ENCODE measurements at regions not wholly inside any gene's neighbourhood (a gene's known extent, or its start where the extent isn't known, plus 50 kb on each side); places are given as distances from the start of the nearest gene placed in this dataset.

GRCh38 chr10:10519674-10520073, 498.0 kb upstream of the CELF2 start:
- DNase-seq, result no peak

GRCh38 chr10:10520491-10521385, 496.9 kb upstream of the CELF2 start:
- H3K27ac Mint-ChIP-seq, result peak overlapping the region in 1 of 2 donors; percentile 84
- H3K4me1 Mint-ChIP-seq, result no peaks in the 10 kb centered on the region
- no peaks in the 10 kb centered on the region for H3K9me3 Mint-ChIP-seq
- no peaks in the 10 kb centered on the region for H3K27me3 Mint-ChIP-seq
- no peak overlapping the region for H3K4me3 Mint-ChIP-seq
- ATAC-seq (peak; percentile 94), DNase-seq (peak in 1 of 2 donors; percentile 10)

More at GRCh38 chr10:10519674-10520073, 498.0 kb upstream of the CELF2 start:
- ATAC-seq, result no peak
- Mint-ChIP-seq H3K4me1 (no peaks in the 10 kb centered on the region), H3K27me3 (no peaks in the 10 kb centered on the region), H3K4me3 (no peak overlapping the region), H3K9me3 (no peaks in the 10 kb centered on the region), H3K27ac (no peak overlapping the region)

- Mint-ChIP-seq H3K9me3 (no peaks in the 10 kb centered on the region), H3K27me3 (no peaks in the 10 kb centered on the region), H3K27ac (no peak overlapping the region), H3K4me3 (no peak overlapping the region), H3K4me1 (no peaks in the 10 kb centered on the region)
- DNase-seq (no peak), ATAC-seq (no peak)
Observed at GRCh38 chr10:10526846-10527245, 490.8 kb upstream of the CELF2 start.

GRCh38 chr10:10527861-10528562, 489.7 kb upstream of the CELF2 start:
- H3K27me3 Mint-ChIP-seq, result peaks cover 3% of the 10 kb centered on the region
- no peak overlapping the region for H3K27ac Mint-ChIP-seq
- ATAC-seq, result no peak

GRCh38 chr10:10528563-10528910, 489.1 kb upstream of the CELF2 start:
- no peak overlapping the region for H3K4me3 Mint-ChIP-seq
- H3K27me3 Mint-ChIP-seq, result peaks cover 8% of the 10 kb centered on the region
- ATAC-seq (no peak), DNase-seq (no peak)
- no peak overlapping the region for H3K27ac Mint-ChIP-seq
- no peaks in the 10 kb centered on the region for H3K4me1 Mint-ChIP-seq
- no peaks in the 10 kb centered on the region for H3K9me3 Mint-ChIP-seq

More at GRCh38 chr10:10527861-10528562, 489.7 kb upstream of the CELF2 start:
- DNase-seq, result no peak
- Mint-ChIP-seq H3K4me3 (no peak overlapping the region), H3K9me3 (no peaks in the 10 kb centered on the region), H3K4me1 (no peaks in the 10 kb centered on the region)

- H3K4me1 Mint-ChIP-seq, result no peaks in the 10 kb centered on the region
Observed at GRCh38 chr10:10530313-10530712, 487.4 kb upstream of the CELF2 start.

GRCh38 chr10:10532236-10532635, 485.4 kb upstream of the CELF2 start:
- peaks cover 0 to 7% of the 10 kb centered on the region in 2 donors for H3K9me3 Mint-ChIP-seq
- DNase-seq, result no peak
- ATAC-seq, result no peak
- no peak overlapping the region for H3K4me3 Mint-ChIP-seq
- H3K27me3 Mint-ChIP-seq, result peaks cover 32% of the 10 kb centered on the region
- no peak overlapping the region for H3K27ac Mint-ChIP-seq
- H3K4me1 Mint-ChIP-seq, result no peaks in the 10 kb centered on the region

More at GRCh38 chr10:10530313-10530712, 487.4 kb upstream of the CELF2 start:
- no peak overlapping the region for H3K4me3 Mint-ChIP-seq
- no peaks in the 10 kb centered on the region for H3K9me3 Mint-ChIP-seq
- peaks cover 25% of the 10 kb centered on the region for H3K27me3 Mint-ChIP-seq
- ATAC-seq (no peak), DNase-seq (no peak)
- H3K27ac Mint-ChIP-seq, result no peak overlapping the region

- no peak for DNase-seq
- Mint-ChIP-seq H3K27me3 (peaks cover 32% of the 10 kb centered on the region), H3K4me1 (no peaks in the 10 kb centered on the region), H3K4me3 (no peak overlapping the region), H3K27ac (no peak overlapping the region), H3K9me3 (peaks cover 0 to 7% of the 10 kb centered on the region in 2 donors)
- ATAC-seq, result no peak
Observed at GRCh38 chr10:10532826-10533225, 484.8 kb upstream of the CELF2 start.

GRCh38 chr10:10533437-10533836, 484.2 kb upstream of the CELF2 start:
- DNase-seq (no peak), ATAC-seq (no peak)
- H3K9me3 Mint-ChIP-seq, result peaks cover 0 to 7% of the 10 kb centered on the region in 2 donors
- no peaks in the 10 kb centered on the region for H3K4me1 Mint-ChIP-seq
- peaks cover 32% of the 10 kb centered on the region for H3K27me3 Mint-ChIP-seq
- no peak overlapping the region for H3K4me3 Mint-ChIP-seq
- H3K27ac Mint-ChIP-seq, result no peak overlapping the region

GRCh38 chr10:10538326-10538725, 479.3 kb upstream of the CELF2 start:
- peaks cover 35% of the 10 kb centered on the region for H3K27me3 Mint-ChIP-seq
- peaks cover 0 to 7% of the 10 kb centered on the region in 2 donors for H3K9me3 Mint-ChIP-seq
- H3K27ac Mint-ChIP-seq, result no peak overlapping the region
- ATAC-seq (peak; percentile 20), DNase-seq (no peak)
- H3K4me1 Mint-ChIP-seq, result no peaks in the 10 kb centered on the region
- no peak overlapping the region for H3K4me3 Mint-ChIP-seq

GRCh38 chr10:10540398-10540797, 477.3 kb upstream of the CELF2 start:
- peaks cover 0 to 7% of the 10 kb centered on the region in 2 donors for H3K9me3 Mint-ChIP-seq
- H3K27ac Mint-ChIP-seq, result no peak overlapping the region
- H3K4me1 Mint-ChIP-seq, result no peaks in the 10 kb centered on the region
- H3K4me3 Mint-ChIP-seq, result no peak overlapping the region
- no peak for ATAC-seq
- H3K27me3 Mint-ChIP-seq, result peaks cover 24% of the 10 kb centered on the region
- DNase-seq, result no peak

GRCh38 chr10:10542477-10542876, 475.2 kb upstream of the CELF2 start:
- peaks cover 17% of the 10 kb centered on the region for H3K27me3 Mint-ChIP-seq
- H3K4me1 Mint-ChIP-seq, result no peaks in the 10 kb centered on the region
- no peak overlapping the region for H3K27ac Mint-ChIP-seq
- no peaks in the 10 kb centered on the region for H3K9me3 Mint-ChIP-seq
- no peak for ATAC-seq
- H3K4me3 Mint-ChIP-seq, result no peak overlapping the region
- DNase-seq, result no peak

- DNase-seq (no peak), ATAC-seq (no peak)
- H3K27ac Mint-ChIP-seq, result no peak overlapping the region
- H3K4me1 Mint-ChIP-seq, result no peaks in the 10 kb centered on the region
- H3K27me3 Mint-ChIP-seq, result peaks cover 17% of the 10 kb centered on the region
- H3K9me3 Mint-ChIP-seq, result no peaks in the 10 kb centered on the region
- H3K4me3 Mint-ChIP-seq, result no peak overlapping the region
Observed at GRCh38 chr10:10544890-10545289, 472.8 kb upstream of the CELF2 start.

GRCh38 chr10:10545771-10546170, 471.9 kb upstream of the CELF2 start:
- no peak for DNase-seq
- H3K27me3 Mint-ChIP-seq, result peaks cover 17% of the 10 kb centered on the region
- peaks cover 0 to 4% of the 10 kb centered on the region in 2 donors for H3K9me3 Mint-ChIP-seq
- peak overlapping the region in 1 of 2 donors; percentile 19 for H3K27ac Mint-ChIP-seq
- no peak for ATAC-seq
- no peaks in the 10 kb centered on the region for H3K4me1 Mint-ChIP-seq
- no peak overlapping the region for H3K4me3 Mint-ChIP-seq

- Mint-ChIP-seq H3K4me1 (no peaks in the 10 kb centered on the region), H3K9me3 (peaks cover 0 to 4% of the 10 kb centered on the region in 2 donors), H3K4me3 (no peak overlapping the region), H3K27ac (no peak overlapping the region), H3K27me3 (no peaks in the 10 kb centered on the region)
- ATAC-seq (no peak), DNase-seq (no peak)
Observed at GRCh38 chr10:10551596-10552301, 465.9 kb upstream of the CELF2 start.
